NCI-H526 (cell line): ENCODE measurements at regions not wholly inside any gene's neighbourhood (a gene's known extent, or its start where the extent isn't known, plus 50 kb on each side); places are given as distances from the start of the nearest gene placed in this dataset.
"Not testable (repeated sequence)": the region's sequence is repeated elsewhere in the genome, so short reads cannot be mapped to it uniquely, and the experiment has no call there.

Source experiments
- DNase-seq, 2 experiments: peaks; one replicate each; lab custom pipeline; 2025; lab: John Stamatoyannopoulos, UW

- peak; percentile 73 to 87 for DNase-seq
These were observed 402.8 kb downstream of the MIAT start for GRCh38 chr22:27060190-27060589.

GRCh38 chr22:27062910-27063309, 405.5 kb downstream of the MIAT start:
- DNase-seq, result no peak

- no peak for DNase-seq
These were observed 406.0 kb downstream of the MIAT start for GRCh38 chr22:27063406-27063805.

GRCh38 chr22:27063841-27064240, 406.5 kb downstream of the MIAT start:
- DNase-seq, result no peak

- DNase-seq, result no peak
These were observed 407.0 kb downstream of the MIAT start for GRCh38 chr22:27064386-27064785.

- no peak for DNase-seq
These were observed 407.9 kb downstream of the MIAT start for GRCh38 chr22:27065279-27065678.

- DNase-seq, result peak in 1 of 2 experiments; percentile 37
These were observed 409.5 kb downstream of the MIAT start for GRCh38 chr22:27066856-27067255.

GRCh38 chr22:27068121-27068520, 410.7 kb downstream of the MIAT start:
- DNase-seq, result no peak

GRCh38 chr22:27070594-27070993, 413.2 kb downstream of the MIAT start:
- no peak for DNase-seq

GRCh38 chr22:27073601-27074425, 416.4 kb downstream of the MIAT start:
- no peak for DNase-seq

- DNase-seq, result no peak
These were observed 417.8 kb downstream of the MIAT start for GRCh38 chr22:27075028-27075678.

GRCh38 chr22:27075891-27076290, 418.5 kb downstream of the MIAT start:
- DNase-seq, result peak in 1 of 2 experiments; percentile 24

GRCh38 chr22:27078064-27078463, 420.7 kb downstream of the MIAT start:
- not testable (repeated sequence) for DNase-seq

GRCh38 chr22:27080036-27080578, 422.7 kb downstream of the MIAT start:
- DNase-seq, result no peak

- DNase-seq, result no peak
These were observed 423.5 kb downstream of the MIAT start for GRCh38 chr22:27080863-27081262.

- DNase-seq, result no peak
These were observed 426.2 kb downstream of the MIAT start for GRCh38 chr22:27083610-27084009.

- DNase-seq, result no peak
These were observed 426.7 kb downstream of the MIAT start for GRCh38 chr22:27084130-27084529.

GRCh38 chr22:27086080-27087044, 429.0 kb downstream of the MIAT start:
- DNase-seq, result no peak

GRCh38 chr22:27087051-27087450, 429.7 kb downstream of the MIAT start:
- DNase-seq, result no peak

GRCh38 chr22:27088026-27088425, 430.6 kb downstream of the MIAT start:
- DNase-seq, result no peak

GRCh38 chr22:27089264-27089663, 431.9 kb downstream of the MIAT start:
- DNase-seq, result no peak

- no peak for DNase-seq
These were observed 433.2 kb downstream of the MIAT start for GRCh38 chr22:27090611-27091011.
